Fibroblast of the aortic adventitia (primary cell): ENCODE measurements at regions not wholly inside any gene's neighbourhood (a gene's known extent, or its start where the extent isn't known, plus 50 kb on each side); places are given as distances from the start of the nearest gene placed in this dataset.
"Not testable (repeated sequence)": the region's sequence is repeated elsewhere in the genome, so short reads cannot be mapped to it uniquely, and the experiment has no call there.

Experiments
- DNase-seq: peaks from one replicate; pipeline ENCODE4 v3.0.0-alpha.2; 2010; ENCODE audit warnings: low read depth
- H3K4me3 ChIP-seq: 2 replicates; pipeline ENCODE4 v1.5.1; 2011; ENCODE audit warnings: low read depth, mild to moderate bottlenecking, control low read depth, low read length, moderate library complexity
- TF ChIP-seq, protein P1 (sequence below): IDR thresholded peaks from 2 replicates; pipeline ENCODE4 v1.5.1; 2011; ENCODE audit warnings: mild to moderate bottlenecking, low read length, control low read depth, inconsistent platforms; ENCODE audit not compliant: insufficient read depth

DNA sequence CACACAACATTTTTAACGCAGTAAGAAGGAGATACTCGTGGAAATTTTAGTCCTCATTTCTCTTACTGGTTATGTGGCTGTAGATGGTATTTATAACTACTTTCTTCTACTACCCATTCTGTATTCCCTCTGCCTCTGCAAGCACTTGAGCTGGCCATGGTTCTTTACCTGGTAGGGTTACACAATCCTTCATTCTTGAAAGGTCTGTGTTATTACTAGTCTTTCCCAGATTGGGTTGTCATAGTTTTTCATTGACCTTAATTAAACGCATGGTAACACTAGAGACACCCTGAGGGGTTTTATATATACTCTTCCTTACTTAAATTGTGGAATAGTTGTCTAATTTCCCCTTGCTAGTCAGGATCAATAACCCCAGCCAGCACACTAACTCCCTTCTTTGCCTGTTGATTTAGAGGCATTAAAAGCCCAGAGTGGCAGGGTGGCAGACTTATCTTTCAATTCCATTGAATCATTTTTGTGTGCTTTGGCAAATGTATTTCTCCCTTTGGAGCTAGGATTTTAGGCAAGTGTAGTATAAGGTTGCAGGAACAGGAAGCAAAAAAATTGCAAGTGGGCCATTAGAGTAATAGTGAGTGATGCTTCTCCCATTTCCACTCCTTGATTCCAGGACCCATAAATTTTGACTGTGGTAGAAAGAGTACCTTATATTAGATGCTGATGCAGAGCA, 113.6 kb upstream of the EMCN start:
- no peak for DNase-seq
- TF ChIP-seq, protein P1, sequence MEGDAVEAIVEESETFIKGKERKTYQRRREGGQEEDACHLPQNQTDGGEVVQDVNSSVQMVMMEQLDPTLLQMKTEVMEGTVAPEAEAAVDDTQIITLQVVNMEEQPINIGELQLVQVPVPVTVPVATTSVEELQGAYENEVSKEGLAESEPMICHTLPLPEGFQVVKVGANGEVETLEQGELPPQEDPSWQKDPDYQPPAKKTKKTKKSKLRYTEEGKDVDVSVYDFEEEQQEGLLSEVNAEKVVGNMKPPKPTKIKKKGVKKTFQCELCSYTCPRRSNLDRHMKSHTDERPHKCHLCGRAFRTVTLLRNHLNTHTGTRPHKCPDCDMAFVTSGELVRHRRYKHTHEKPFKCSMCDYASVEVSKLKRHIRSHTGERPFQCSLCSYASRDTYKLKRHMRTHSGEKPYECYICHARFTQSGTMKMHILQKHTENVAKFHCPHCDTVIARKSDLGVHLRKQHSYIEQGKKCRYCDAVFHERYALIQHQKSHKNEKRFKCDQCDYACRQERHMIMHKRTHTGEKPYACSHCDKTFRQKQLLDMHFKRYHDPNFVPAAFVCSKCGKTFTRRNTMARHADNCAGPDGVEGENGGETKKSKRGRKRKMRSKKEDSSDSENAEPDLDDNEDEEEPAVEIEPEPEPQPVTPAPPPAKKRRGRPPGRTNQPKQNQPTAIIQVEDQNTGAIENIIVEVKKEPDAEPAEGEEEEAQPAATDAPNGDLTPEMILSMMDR: no peak

DNA sequence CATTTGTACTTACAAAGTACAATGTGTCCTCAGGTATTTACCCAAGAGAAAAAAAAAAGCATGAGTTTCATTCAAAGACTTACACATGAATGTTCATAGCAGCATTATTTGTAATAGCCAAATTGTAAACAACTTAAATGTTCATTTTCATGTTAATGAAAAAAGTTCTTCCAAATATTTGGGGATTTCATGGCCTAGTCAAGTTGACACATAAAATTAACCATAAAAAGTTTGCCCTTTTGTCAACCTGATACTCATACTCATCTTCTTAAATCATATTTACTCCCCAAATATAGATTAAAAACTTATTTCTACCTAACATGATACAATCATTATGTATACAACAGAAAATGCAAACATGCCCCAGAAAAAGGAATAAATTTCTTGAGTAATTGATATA, 112.5 kb upstream of the EMCN start:
- H3K4me3 ChIP-seq: no peak overlapping the region
- no peak for DNase-seq
- TF ChIP-seq, protein P1: no peak

More for the DNA sequence above, 113.6 kb upstream of the EMCN start:
- H3K4me3 ChIP-seq: no peak overlapping the region

DNA sequence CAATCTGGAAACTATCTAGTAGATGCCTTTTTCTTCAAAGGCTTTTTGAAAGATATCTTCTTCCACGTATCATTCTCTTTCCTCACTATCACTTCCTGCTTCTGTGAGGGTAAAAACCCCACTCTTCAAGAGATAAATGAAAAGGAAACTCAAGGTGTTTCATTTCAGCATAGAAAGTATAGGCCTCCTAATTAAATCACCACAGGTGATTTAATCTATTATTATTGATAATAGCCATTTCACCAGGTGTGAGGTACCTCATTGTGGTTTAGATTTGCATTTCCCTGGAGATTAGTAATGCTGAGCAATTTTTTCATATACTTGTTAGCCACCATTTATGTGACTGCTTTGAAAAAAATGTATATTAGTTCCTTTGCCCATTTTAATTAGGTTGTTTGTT, 92.0 kb upstream of the EMCN start:
- no peak overlapping the region for H3K4me3 ChIP-seq
- DNase-seq: no peak
- TF ChIP-seq, protein P1: no peak

DNA sequence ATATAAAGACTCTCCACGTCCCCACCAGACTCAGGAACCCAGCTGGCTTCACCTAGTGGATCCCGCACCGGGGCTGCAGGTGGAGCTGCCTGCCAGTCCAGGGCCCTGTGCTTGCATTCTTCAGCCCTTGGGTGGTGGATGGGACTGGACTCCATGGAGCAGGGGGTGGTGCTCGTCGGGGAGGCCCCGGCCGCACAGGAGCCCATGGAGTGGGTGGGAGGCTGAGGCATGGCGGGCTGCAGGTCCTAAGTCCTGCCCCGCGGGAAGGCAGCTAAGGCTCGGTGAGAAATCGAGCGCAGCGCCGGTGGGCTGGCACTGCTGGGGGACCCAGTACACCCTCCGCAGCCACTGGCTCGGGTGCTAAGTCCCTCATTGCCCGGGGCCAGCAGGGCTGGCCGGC, 90.8 kb upstream of the EMCN start:
- DNase-seq: not testable (repeated sequence)

DNA sequence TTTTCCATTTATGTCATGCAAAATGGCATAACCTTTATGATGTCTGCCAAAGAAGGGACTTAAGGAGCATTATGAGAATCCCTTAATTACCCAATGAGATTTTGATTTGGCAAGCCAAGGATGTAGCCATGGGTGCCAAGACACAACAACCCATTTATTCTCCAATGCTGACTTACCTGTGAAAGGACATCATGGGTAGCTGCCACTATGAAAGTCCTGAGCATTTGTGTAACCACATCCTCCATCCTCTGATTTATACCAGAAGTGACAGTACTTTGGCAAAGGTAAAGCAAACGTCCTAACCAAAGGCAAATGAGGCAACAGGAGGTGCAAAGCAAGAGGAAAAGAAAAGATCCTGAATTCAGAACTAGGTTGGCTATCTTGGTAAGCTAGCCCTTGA, 87.3 kb upstream of the EMCN start:
- DNase-seq: no peak
- no peak overlapping the region for H3K4me3 ChIP-seq
- TF ChIP-seq, protein P1: no peak

More for the DNA sequence above, 90.8 kb upstream of the EMCN start:
- not testable (repeated sequence) for H3K4me3 ChIP-seq

DNA sequence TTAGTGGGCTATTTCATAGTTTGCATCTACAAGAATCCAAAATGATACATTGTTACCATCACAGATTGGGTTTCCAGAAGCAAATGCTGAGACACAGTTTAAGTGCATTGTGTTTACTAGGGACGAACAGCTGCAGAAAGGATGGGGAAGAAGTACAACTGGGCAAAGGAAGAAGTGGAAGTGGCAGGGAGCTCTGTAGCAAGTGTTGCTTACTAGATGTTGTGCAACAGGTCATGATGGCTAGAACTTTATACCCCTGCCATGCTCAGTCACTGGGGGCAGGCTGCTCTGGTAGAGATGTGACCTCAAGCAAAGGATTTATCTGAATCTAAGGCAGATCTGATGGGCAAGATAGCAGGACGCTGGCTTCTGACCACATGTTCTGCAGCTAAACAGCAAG, 76.1 kb upstream of the EMCN start:
- H3K4me3 ChIP-seq: no peak overlapping the region
- TF ChIP-seq, protein P1: no peak
- DNase-seq: no peak

DNA sequence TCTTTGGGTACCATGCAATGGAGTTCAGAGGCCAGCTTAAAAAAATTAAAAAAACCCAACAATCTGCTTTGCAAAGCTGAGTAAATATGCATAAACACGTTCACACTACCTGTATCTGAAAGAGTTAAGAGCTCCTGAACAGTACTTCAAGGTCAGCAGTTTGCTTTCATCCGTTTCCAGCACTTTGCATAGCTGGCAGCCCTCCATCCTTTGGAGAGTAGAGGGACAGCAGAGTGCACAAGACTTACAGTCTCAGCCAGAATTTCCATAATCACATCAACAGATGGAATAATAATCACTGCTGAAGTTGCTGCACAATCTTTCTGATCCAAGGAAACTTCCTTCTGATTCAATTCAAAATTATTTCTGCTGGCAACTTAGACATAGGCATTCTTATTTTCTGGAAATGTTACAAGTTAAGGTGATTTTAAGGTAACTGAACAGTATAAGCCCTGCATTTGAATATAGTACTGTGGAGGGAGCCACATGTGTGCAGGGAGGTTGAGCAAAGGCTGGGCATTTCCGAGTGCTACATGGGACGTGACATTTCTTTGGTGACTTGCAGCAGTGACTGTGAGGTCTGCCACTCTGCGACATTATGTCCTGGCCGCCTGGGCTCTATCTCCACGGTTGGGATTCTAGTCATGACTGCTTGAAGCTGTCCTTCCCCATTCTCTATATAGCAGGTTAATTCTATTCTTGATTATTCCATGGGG, 73.5 kb upstream of the EMCN start:
- TF ChIP-seq, protein P1: no peak
- no peak overlapping the region for H3K4me3 ChIP-seq
- DNase-seq: peak; percentile 27
